ENCODE measurements at regions not wholly inside any gene's neighbourhood (a gene's known extent, or its start where the extent isn't known, plus 50 kb on each side); places are given as distances from the start of the nearest gene placed in this dataset.

DNA sequence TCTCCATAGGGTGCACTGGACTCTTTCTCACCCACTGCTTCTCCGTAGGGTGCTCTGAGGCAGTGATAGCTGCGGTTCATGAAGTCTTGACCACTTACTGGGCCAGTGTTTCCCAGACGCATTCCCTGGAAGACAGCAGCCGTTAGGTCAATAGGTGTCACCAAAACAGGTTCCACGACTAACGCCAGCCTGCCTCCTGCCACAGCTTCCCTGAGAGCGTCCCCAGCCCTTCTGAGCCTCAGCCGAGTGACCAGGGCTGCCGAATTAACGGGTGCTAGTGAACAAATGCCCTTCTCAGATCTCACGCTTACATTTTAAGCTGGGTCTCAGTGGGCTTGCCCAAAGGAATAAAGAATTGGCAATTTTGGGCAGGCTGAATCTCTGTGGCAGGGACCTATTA is 188.7 kb upstream of the TNRC6C start:
- H3K9ac ChIP-seq (replicated peaks in 1 of 4; ENCODE audit: extremely low read depth in 1 of 4, low read depth in 3 of 4, low read length in 3 of 4): no peak overlapping the region
- H2AFZ ChIP-seq (ENCODE audit: low read length): no peak overlapping the region
- no peak overlapping the region for H3K27ac ChIP-seq (ENCODE audit: low read depth, low read length)
- no peaks in the 10 kb centered on the region for H3K36me3 ChIP-seq (ENCODE audit: control insufficient read depth in 2 of 4, insufficient read depth in 4 of 4, low read length in 3 of 4)
- no peak overlapping the region for H3K14ac ChIP-seq (ENCODE audit: insufficient read length)
- H3K18ac ChIP-seq (ENCODE audit: extremely low read depth, low read length): no peak overlapping the region; the same call in 1 of the 2 replicates
- H2BK5ac ChIP-seq (ENCODE audit: low read depth, low read length): peak overlapping the region; percentile 63; the same call in 1 of the 2 replicates
- no peaks in the 10 kb centered on the region for H3K79me2 ChIP-seq (ENCODE audit: control insufficient read depth in 1 of 2, insufficient read depth in 2 of 2, low read length in 2 of 2)
- DNase-seq (ENCODE audit: low read depth in 1 of 2, low spot score in 2 of 2) (no peak), FAIRE-seq (no peak)
- H3K4me2 ChIP-seq (ENCODE audit: insufficient read depth in 1 of 2, low read depth in 2 of 2, low read length in 2 of 2): no peak overlapping the region
- peaks cover 5% of the 10 kb centered on the region; the same call in 1 of the 2 replicates for H3K23me2 ChIP-seq (ENCODE audit: low read depth, low read length)
- ChIA-PET CTCF (ENCODE audit: partially characterized antibody) (interaction anchor here (0.7 to 6.0 kb wide), 5 partner anchors 14 to 225 kb away, joined by 3 to 42 read pairs (median 4); no protein-coding TSS in a partner anchor), POLR2A (ENCODE audit: partially characterized antibody) (no interaction called here)
- no peaks in the 10 kb centered on the region for H4K20me1 ChIP-seq (replicated peaks in 1 of 2; ENCODE audit: control insufficient read depth in 1 of 2, insufficient read depth in 2 of 2, low read length in 2 of 2)
- H4K5ac ChIP-seq (ENCODE audit: insufficient read length, low read depth, low read length): no peak overlapping the region
- WGBS, 2 experiments (ENCODE audit: extremely low coverage in 1 of 2, insufficient coverage in 1 of 2, insufficient read length in 1 of 2, insufficient replicate concordance in 2 of 2, low coverage in 1 of 2, low lambda C conversion rate in 2 of 2, missing lambda C conversion rate in 1 of 2): 82% methylated on average over 11 of the region's 11 CpGs; no CpG with 5 or more reads in 1 of the 2 experiments
- H2BK15ac ChIP-seq (ENCODE audit: low read length): no peak overlapping the region
- no peak overlapping the region for H2BK120ac ChIP-seq (replicated peaks; ENCODE audit: low read depth, low read length)
- no peak overlapping the region for H2BK20ac ChIP-seq (ENCODE audit: low read length)
- H4K8ac ChIP-seq (ENCODE audit: extremely low read depth, insufficient read depth, low read length): no peak overlapping the region
- H3K23ac ChIP-seq (ENCODE audit: insufficient read length): no peak overlapping the region
- H2AK5ac ChIP-seq (ENCODE audit: low read depth, low read length): no peak overlapping the region
- H3K4me3 ChIP-seq (ENCODE audit: extremely low read depth in 1 of 4, insufficient read depth in 2 of 4, low read depth in 3 of 4, low read length in 4 of 4): no peak overlapping the region
- no peaks in the 10 kb centered on the region for H3K9me3 ChIP-seq (ENCODE audit: insufficient read depth in 2 of 2, low read depth in 1 of 2, low read length in 1 of 2)
- no peak overlapping the region for H3K56ac ChIP-seq (replicated peaks; ENCODE audit: insufficient read length, low read depth, low read length)
- H4K91ac ChIP-seq (replicated peaks; ENCODE audit: insufficient read length, low read length): no peak overlapping the region
- TF ChIP-seq SIN3A (conservative IDR thresholded peaks at IDR 0.05 in 1 of 2, IDR thresholded peaks at IDR 0.05 in 1 of 2; ENCODE audit: low read depth in 1 of 2, low read length in 2 of 2): no peak
- TF ChIP-seq ZNF274 (IDR thresholded peaks at IDR 0.05; ENCODE audit: borderline replicate concordance, extremely low read depth, low read length): no peak
- TF ChIP-seq KDM4A (IDR thresholded peaks at IDR 0.05; ENCODE audit: low read depth, low read length, severe bottlenecking): no peak
- no peak for TF ChIP-seq NRF1 (IDR thresholded peaks at IDR 0.05; ENCODE audit: low read depth, low read length)
- TF ChIP-seq, protein P1, sequence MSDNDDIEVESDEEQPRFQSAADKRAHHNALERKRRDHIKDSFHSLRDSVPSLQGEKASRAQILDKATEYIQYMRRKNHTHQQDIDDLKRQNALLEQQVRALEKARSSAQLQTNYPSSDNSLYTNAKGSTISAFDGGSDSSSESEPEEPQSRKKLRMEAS (IDR thresholded peaks at IDR 0.05): no peak
- TF ChIP-seq KDM1A (IDR thresholded peaks at IDR 0.05; ENCODE audit: borderline replicate concordance, low read length): no peak
- no peak for TF ChIP-seq BACH1 (IDR thresholded peaks at IDR 0.05; ENCODE audit: low read length)
- TF ChIP-seq TEAD4 (IDR thresholded peaks at IDR 0.05; ENCODE audit: low read depth, low read length): no peak
- no peak for TF ChIP-seq ASH2L (IDR thresholded peaks at IDR 0.05; ENCODE audit: low read length)
- TF ChIP-seq MAFK (IDR thresholded peaks at IDR 0.05; ENCODE audit: low read depth, low read length): no peak
- H3K4me1 ChIP-seq (replicated peaks in 1 of 4; ENCODE audit: control insufficient read depth in 3 of 4, insufficient read depth in 4 of 4, low read length in 3 of 4): peaks cover 0 to 6% (median 5%) of the 10 kb centered on the region in 4 experiments; a peak in 4 of 7 replicates
- H2BK12ac ChIP-seq (ENCODE audit: low read depth, low read length): no peak overlapping the region
- H3K4ac ChIP-seq (replicated peaks; ENCODE audit: insufficient read length, low read depth, low read length): no peak overlapping the region
- no peaks in the 10 kb centered on the region for H3K79me1 ChIP-seq (ENCODE audit: low read depth, low read length)
- peaks cover 0 to 3% (median 0%) of the 10 kb centered on the region in 4 experiments; a peak in 3 of 7 replicates for H3K27me3 ChIP-seq (replicated peaks in 1 of 4; ENCODE audit: control insufficient read depth in 3 of 4, extremely low read depth in 1 of 4, insufficient read depth in 3 of 4, low read length in 3 of 4)
